Stimulated activated CD4-positive, alpha-beta T cell treated with anti-CD3 and anti-CD28 coated beads, Interleukin-15, amount 100 ng/mL, for 1 hour (primary cell): ENCODE measurements at regions not wholly inside any gene's neighbourhood (a gene's known extent, or its start where the extent isn't known, plus 50 kb on each side); places are given as distances from the start of the nearest gene placed in this dataset.

Experiments
- DNase-seq, 2 donors: peaks; one replicate each; pipeline ENCODE4 v3.0.0-alpha.2; 2020; ENCODE audit warnings: low read depth in 1 of 2, low spot score in 1 of 2

DNA sequence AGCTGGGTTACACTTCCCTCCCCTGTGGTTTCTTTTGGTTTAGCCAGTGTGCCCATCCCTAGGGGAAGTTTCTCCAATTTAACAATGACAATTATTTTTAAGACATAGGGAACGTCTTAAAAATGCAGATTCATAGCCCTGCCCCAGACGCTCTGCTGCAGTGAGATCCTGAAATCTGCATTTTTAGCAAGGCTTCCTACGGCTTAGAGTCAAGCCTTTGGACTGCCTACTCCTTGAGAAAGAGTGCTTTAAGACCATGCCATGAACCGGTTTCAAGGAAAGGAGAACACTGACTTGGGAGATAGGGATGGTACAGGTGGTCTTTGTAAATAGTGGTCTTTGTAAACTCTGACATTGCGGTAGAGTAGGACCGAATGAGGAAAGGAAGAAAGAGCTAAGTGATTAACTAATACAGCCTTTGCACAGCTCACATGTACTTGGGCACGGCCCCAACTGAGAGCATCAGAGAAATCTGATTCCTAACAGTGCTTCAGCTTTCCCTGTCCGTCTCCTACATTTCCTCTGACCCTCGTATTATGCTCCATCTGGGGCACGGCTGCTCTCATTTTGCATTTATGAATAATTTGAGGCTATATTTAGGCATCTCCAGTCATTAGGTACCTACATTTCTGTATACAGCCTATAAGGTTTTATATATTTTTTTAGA is 217.6 kb upstream of the TANK start:
- DNase-seq = no peak

DNA sequence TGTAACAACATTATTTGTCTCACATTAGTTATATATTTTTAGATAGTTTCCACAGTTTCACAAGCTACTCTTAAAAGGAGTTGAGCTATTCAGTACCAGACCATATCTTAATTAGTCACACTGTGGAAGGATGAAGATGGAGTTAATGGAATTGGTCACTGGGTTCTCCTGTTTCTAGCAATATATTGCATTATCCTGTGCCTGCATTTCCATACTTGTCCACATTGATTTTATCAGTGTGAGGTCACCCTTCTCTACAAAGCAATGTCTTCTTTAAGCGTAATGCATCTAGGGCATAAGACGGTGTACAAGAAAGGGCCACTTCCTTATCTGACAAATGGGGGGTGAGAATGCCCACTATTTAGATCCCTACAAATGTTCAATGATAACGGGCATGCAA is 216.8 kb upstream of the TANK start:
- DNase-seq = no peak

DNA sequence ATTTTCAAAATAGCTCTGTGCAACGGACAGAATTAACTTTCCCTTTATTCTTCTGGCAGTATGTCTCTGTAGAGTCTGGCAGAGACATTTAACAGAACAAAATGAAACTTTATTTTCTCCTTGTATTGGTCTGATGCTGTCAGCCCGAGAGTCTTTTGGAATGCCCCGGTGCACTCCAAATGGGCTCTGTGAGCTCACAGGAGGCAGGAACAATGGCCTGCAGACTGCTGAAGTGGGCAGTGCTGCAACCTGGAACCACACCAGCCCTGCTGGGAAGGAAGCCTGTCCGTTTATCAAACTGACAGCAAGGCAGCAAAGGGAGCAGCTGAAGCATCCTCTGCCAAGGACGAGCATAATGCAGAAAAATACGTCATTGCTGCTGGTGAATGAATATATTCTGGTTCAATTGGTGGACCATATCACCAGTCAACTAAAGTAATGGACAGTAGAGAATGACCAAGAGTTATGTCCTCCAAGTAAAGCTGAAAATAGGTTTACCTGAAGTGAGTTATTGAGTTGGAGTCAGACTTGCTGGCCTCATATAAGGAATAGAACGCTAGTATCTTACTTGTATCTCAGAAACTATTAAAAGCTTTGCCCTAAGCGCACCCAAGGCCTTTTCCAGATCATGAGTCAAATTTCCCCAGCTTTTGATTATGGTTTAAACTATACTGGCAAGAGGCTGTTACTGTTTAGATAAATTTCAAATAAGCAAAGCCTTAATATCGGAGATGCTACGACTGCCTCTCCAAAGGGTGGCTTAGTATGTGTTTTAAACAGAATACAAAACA is 207.6 kb upstream of the TANK start:
- DNase-seq = no peak

DNA sequence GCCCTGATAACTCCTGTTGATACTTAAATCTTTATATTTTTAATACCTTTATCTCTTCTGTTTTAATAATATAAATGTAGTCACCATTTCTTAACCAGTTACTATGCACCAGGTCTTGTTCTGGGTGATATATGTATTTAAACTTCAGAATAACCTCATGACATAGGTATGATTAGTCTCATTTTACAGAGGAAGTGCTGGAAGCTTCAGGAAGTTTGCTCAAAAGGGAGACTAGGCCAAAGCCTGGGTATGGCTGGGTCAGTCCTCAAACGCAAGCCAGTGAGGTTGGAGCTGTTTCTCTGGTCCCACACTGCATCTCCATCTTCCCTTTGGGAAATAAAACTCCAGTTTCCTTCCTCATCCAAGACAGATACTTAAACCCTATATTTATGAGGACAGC is 204.7 kb upstream of the TANK start:
- DNase-seq = no peak

DNA sequence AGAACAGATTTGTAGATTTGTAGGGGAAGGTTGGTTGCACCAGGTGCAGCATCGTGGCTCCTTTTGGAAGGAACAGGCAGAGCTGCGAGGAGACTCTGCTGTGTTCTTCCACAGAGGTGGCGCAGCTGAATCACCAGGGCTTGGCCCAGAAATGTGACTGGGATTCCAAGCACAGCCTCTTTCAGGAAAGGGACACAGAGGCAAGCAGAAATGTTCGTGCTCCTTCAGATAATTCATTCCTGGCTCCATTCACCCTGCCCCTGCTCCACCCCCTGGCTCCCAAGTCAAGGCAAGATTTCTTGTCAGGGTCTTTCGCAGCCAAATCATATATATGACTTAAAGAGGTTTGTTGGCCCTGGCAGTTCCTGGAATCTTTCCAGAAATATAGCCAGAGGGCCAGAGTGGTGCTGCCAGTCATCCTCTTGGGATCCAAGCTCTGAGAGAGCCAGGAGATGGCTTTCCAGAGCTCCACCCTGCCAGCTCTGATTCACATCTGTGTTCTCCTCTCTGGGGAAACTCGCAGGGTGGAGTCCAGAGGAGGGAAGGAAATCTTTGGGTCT is 203.9 kb upstream of the TANK start:
- DNase-seq = no peak

DNA sequence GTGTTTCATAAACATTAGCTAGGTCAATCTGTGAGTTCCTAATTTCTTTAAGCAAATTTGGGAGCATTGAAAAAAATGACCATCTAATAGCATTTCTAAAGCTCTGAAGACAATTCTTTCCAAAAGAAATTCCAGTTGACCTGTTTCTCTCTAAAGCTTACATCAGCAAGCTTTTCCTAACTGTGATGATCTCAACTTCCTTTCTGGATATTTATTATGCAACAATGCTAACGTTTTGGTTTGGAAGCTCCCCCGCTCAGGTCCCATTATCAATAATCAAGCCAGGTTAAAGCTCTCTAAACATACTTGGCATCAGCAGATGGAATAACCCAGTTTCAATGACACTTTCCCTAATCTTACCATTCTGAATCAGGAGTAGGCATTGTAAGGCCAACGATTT is 196.3 kb upstream of the TANK start:
- no peak for DNase-seq

DNA sequence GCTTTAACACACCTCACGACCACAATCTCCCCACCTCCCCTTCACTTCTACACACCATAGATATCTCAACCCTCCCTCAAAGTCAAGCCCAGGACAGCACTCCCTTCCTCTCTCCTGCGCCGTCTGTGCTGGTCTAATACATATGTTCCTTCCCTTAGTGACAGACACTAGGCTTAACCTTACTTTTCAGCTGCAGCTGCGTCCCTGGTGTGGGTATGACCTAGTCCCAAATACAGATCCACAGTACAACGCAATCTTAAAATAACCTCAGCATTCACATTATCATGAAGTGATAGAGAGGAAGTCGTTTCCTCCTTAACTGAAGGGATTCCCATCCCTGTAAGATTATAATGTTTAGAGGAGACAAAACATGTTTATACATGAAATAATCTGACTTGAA is 192.7 kb upstream of the TANK start:
- no peak for DNase-seq

DNA sequence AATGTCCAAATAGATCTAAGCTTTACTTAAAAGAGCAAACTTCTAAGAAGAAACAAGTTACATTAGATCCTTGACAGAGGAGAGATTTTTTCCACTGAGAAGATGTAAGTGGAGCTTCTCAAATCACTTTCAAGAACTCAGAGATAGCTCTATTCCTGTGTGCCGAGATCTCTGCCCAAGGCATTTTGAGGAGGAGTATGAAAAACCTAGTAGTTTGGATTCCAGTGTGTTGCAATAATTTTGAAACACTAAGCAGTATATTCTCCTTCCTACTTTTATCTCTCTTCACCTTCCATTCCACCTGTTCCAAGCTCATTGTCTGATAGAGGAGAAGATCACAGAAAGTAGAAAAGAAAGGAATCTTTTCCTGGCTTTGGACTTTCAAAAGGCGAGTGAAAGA is 192.0 kb upstream of the TANK start:
- no peak for DNase-seq

DNA sequence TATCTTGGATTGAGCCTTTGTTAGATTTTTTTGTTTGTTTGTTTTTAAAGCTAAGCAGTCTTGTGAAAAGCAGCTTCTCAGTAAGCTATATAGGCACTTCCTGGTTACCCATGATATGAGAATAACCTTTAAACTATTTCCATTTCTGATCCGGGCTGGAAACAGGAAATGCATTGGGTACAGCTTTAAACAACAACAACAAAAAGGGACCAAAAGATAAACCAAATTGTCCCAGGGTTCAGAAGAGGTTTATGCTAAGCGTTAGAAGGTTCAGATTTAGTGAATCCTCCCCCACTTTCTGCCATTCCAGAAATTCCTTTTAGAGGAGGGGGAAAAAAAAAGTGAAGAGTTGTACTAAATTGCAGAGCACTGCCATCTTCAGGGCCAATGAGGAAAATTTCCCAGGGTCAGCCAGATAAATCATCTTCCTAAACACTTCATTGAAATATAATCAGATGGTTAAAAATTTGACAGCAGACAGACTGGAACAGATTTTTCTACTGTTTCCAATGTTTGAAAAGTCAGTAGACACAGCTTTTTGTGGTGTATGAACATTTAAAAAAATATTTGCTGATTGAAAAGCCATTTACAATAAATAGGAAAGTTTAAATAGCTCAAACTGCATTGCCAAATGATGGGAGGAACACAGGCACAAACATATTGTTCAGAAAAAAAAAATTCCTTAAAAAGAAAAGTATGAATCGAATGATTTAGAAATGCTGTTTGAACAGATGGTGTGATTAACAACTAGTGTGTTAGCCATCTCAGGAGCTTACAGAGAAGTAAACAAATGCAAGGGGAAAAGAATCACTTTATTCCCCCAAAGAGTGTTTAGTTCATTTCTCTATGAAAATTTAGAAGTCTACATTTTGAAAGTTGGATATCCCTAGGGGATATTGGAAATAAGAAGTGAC is 189.9 kb upstream of the TANK start:
- DNase-seq = no peak

DNA sequence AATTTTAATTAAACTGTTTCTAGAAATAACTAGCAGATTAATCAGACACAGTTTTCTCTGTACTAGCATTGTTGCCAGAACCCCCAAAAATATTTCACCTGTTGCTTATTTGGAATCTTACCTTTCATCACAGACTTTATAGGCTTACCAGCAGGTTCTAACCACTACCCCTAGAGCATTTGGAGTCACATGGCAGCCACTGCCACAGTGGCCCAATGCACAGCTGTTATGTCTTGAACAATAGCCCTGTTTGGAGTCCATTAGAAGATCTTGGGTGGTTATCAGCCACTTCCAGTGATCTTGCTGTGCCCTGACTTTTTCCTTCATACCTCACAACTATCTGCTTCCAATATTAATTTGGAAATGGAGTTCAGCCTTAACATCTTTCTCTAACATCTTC is 186.2 kb upstream of the TANK start:
- DNase-seq = no peak

DNA sequence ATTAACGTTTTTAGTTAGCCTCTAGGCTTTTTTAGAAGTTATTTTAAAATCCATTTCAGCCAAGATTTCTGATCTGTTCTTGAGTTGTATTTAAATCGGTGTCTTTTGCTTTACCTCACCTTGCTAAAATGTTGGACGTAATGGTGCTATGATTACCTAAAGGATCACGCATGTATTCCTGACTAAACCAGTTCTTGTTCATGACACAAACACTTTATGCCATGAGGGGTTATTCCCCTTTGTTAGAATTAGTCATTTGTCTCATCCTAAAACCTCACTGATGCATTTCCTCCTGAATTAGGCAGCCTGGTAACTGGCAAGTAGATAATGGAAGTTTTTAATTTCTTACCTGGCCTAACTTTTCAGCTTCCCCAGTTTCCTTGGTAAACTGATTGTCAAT is 185.4 kb upstream of the TANK start:
- no peak for DNase-seq

DNA sequence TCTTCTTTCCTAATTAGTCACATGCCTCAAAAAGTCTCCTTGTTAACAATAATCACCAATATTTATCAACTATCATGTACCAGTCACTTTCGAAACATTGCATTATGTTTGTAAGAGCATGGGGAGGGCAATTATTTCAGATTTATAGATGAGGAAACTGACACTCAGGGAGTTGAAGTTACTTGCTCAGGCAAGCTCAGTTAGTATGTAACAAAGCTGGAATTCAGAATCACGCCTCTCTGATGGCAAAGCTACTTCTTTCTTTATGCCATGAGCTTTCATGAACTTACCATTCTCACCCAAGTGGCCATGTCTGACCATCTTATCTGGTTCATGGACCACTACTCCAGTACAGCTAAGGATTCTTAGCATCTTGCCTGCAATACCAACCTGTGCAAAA is 183.4 kb upstream of the TANK start:
- DNase-seq = no peak

DNA sequence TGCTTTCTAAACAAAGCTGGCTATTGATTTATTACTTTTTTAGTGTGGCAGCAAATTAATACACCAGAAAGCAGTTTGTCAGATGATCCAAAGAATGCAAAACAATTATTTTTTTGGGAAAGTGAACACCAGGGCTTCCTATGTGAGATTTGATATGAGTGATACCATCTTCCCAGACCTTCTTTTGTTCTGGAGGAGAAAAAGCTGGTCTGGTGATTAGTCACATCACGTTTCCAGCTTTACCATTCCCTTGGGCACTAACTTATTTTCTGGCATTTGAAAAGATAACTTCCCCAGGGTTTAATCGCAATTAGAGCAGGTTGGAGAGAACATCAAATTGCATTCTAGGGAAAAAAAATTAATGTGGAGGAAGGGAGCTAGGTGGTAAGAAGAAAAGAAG is 182.9 kb upstream of the TANK start:
- DNase-seq = no peak

DNA sequence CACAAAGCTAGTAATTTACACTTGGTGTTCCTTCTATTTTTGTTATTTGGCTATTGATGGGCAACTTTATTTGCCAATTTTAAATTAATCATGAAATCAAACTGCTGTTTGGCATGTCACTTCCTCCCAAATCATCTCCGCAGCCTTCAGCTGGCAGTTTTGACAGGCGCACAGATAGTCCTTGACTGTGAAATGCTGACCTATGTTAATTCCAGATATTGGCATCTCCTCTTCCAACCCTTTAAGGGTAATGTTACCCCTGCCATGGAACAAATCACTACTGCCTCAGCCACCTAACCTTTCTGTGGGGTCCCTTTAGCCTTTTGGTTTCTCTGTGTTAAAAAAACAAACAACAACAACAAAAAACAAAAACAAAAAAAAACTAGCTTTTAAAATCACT is 182.4 kb upstream of the TANK start:
- DNase-seq = no peak

DNA sequence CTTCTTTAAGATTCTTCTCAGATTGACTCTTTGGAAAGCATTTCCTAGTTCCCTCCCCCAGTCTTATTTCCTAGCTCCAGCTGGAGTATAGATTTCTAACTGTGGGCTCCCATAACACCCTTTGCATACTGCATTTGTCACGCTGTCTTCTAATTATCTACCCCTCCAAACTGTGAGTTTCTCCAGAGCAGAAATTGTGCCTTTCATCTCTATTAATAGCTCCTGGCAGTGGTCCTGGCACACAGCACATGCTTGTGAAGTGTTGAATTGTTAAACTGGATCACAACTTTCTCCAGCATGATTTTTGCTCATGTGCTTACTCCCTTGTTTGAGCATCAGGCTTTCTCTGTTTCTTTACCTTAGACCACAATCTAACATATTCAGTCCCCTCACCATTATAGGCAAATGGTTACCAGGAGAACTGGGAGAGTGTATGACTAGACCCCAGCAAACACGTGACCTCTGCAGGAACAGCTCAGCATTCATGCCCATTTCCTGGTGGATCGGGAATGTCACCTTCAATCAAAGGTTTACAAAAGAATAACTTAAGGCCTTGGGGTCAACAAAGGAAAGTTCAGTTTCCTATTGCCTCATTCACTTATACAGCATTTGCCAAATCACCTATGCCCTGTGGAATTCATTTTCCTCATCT is 175.7 kb upstream of the TANK start:
- DNase-seq = no peak

DNA sequence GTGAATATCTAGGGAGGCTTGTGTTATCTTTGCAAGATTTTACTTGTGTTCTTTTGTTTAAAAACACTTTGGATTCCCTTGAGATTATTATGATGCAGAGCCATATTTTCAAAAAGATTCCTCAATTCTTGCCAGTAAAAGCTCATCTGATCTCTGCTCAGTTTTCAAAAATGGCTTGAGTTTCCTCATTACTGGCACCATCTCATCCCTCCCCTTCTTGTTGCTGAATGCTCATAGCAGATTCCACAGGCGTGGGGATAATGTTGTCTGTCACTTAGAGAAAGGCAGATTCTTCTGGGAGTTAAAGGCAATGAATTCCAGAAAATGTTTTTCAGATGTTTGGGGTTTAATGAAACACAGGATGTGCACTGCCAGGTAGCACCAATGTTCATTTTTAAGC is 170.4 kb upstream of the TANK start:
- no peak for DNase-seq

DNA sequence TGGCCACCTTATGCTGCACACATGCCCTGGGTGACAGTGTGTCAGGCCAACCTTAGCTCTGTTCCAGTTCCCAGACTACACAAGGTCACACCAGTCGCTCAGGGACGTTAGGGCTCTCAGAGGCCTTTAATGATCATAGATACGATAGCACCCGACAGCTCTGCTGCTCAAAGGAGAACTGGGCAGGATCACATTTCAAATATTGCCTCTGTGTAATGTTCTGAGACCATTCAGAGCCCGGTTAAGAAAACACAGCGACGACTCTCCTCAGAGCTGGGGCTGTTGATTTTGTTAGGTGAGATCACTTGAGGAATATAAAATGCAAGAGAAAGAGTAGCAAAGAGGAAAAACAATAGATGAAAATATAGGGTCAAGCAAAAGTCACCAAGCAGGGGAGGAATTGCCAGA is 166.6 kb upstream of the TANK start:
- no peak for DNase-seq

DNA sequence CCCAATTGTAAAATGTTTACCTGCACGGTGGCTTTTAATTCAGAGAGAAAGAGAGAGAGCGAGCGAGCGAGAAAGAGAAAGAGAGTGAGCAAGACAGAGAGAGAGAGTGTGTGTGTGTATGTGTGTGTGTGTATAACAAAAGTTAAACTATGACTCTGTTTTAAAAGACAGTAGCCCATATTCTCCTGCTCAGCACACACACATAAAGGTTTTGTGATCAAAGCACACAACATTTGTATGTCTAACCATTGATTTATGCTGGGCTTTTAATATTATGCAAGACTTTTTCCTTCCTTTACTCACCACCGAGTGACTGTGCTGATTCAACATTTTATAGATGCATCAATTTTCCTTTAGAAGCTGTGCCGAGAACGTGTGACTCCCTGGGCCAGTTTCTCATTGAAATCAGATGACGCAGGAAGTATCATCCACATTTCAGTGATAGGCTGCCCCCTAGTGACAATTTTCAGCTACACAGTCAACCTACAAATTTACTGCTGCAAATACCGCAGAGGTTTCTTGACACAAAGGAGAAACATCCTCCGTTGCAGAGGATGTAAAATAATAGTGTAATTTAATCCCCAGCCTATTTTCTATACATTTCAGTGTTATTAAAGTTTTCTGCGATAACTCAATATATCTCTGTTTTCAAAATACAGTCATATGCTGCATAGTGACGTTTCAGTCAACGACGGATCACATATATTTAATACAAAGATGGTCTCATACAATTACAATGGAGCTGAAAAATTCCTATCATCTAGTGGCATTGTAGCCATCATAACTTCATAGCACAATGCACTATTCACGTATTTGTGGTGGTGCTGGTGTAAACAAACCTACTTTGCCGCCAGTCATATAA is 165.9 kb upstream of the TANK start:
- DNase-seq = peak in 1 of 2 donors; percentile 36

DNA sequence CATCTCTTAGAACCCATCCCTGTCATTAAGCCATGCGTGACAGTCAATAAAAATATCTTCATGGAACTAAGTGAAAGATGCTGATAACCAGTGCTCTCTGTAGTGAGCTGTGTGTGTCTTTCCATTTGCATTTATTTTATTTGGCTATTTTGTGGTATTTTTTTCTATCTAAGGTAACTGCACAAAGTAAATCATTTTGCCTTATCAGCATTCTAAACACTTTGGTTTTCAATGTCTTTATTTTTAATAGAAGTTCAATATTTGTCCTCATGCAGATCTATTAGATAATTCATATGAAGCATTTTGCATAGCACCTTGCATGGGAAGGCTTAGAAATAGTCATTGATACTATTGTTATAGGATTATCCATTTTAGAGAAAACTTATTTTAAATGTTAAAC is 163.6 kb upstream of the TANK start:
- no peak for DNase-seq

DNA sequence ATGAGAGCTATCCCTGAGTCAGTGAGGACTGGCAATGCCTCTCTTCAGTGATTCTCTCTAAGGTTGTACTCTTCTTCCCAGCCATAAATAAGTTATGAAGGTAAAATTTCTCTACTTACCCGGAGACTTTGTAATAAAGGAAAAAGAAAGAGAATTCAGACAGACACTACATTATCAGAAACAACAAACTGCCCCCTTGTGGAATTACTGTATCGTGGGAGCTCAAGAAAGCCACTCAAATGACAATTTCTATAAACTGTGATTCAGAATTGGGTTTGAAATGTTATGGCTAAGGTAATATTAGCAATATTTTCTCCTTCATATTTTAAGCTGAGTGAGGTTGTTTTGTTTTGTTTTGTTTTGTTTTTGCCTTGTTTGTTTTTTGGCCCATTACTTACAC is 155.8 kb upstream of the TANK start:
- no peak for DNase-seq
